ENCODE measurements at regions not wholly inside any gene's neighbourhood (a gene's known extent, or its start where the extent isn't known, plus 50 kb on each side); places are given as distances from the start of the nearest gene placed in this dataset.

GRCh38 chr14:58738189-58738836 is 100.6 kb downstream of the DACT1 start:
- no peak overlapping the region for H3K9ac ChIP-seq (ENCODE audit: low read length in 3 of 3)
- H3K9me3 ChIP-seq (ENCODE audit: control insufficient read depth in 2 of 3, insufficient read depth in 1 of 3, low read length in 3 of 3): no peaks in the 10 kb centered on the region
- no peaks in the 10 kb centered on the region for H3K4me1 ChIP-seq (ENCODE audit: control insufficient read depth in 2 of 3, insufficient read depth in 2 of 3, low read depth in 1 of 3, low read length in 3 of 3)
- H3K27ac ChIP-seq (ENCODE audit: low read depth in 2 of 2, low read length in 2 of 2): no peak overlapping the region
- intact Hi-C loops (cut with DNase I): no loop called here
- DNase-seq: no peak
- TF ChIP-seq, protein P1, sequence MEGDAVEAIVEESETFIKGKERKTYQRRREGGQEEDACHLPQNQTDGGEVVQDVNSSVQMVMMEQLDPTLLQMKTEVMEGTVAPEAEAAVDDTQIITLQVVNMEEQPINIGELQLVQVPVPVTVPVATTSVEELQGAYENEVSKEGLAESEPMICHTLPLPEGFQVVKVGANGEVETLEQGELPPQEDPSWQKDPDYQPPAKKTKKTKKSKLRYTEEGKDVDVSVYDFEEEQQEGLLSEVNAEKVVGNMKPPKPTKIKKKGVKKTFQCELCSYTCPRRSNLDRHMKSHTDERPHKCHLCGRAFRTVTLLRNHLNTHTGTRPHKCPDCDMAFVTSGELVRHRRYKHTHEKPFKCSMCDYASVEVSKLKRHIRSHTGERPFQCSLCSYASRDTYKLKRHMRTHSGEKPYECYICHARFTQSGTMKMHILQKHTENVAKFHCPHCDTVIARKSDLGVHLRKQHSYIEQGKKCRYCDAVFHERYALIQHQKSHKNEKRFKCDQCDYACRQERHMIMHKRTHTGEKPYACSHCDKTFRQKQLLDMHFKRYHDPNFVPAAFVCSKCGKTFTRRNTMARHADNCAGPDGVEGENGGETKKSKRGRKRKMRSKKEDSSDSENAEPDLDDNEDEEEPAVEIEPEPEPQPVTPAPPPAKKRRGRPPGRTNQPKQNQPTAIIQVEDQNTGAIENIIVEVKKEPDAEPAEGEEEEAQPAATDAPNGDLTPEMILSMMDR (IDR thresholded peaks at IDR 0.05; ENCODE audit: borderline replicate concordance, extremely low read depth, insufficient read depth): no peak
- FAIRE-seq: no peak
- H3K36me3 ChIP-seq (ENCODE audit: control insufficient read depth in 2 of 3, insufficient read depth in 3 of 3, low read length in 3 of 3): no peaks in the 10 kb centered on the region
- no peaks in the 10 kb centered on the region for H3K27me3 ChIP-seq (ENCODE audit: control insufficient read depth, insufficient read depth, low read length)
- H3K4me3 ChIP-seq (ENCODE audit: low read length in 3 of 3): no peak overlapping the region

DNA sequence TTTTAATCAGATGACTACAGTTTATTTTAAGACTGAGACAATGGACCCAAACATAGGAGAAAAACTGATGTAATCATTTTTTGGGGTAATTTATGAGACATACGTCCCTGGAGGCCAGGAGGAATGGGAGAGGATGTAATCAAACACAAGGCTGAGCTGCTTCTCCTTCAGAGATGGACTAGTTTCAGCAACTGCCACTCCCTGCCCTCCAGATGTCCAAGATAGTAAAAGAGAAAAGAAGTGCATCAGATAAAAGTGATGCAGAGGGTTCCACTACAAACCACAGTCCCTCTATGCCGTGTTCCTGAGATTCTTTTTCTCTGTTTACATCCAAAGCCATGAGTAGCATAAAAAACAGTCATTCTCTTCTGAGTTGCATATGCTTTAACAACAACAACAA is 101.1 kb downstream of the DACT1 start:
- FAIRE-seq (no peak), DNase-seq (no peak)
- intact Hi-C loops (cut with DNase I): no loop called here
- Histone ChIP-seq H3K27me3 (ENCODE audit: control insufficient read depth, insufficient read depth, low read length) (no peaks in the 10 kb centered on the region), H3K9ac (ENCODE audit: low read length in 3 of 3) (no peak overlapping the region), H3K9me3 (ENCODE audit: control insufficient read depth in 2 of 3, insufficient read depth in 1 of 3, low read length in 3 of 3) (no peaks in the 10 kb centered on the region), H3K4me1 (ENCODE audit: control insufficient read depth in 2 of 3, insufficient read depth in 2 of 3, low read depth in 1 of 3, low read length in 3 of 3) (no peaks in the 10 kb centered on the region), H3K27ac (ENCODE audit: low read depth in 2 of 2, low read length in 2 of 2) (no peak overlapping the region), H3K4me3 (ENCODE audit: low read length in 3 of 3) (no peak overlapping the region), H3K36me3 (ENCODE audit: control insufficient read depth in 2 of 3, insufficient read depth in 3 of 3, low read length in 3 of 3) (no peaks in the 10 kb centered on the region)
- TF ChIP-seq, protein P1 (IDR thresholded peaks at IDR 0.05; ENCODE audit: borderline replicate concordance, extremely low read depth, insufficient read depth): no peak

DNA sequence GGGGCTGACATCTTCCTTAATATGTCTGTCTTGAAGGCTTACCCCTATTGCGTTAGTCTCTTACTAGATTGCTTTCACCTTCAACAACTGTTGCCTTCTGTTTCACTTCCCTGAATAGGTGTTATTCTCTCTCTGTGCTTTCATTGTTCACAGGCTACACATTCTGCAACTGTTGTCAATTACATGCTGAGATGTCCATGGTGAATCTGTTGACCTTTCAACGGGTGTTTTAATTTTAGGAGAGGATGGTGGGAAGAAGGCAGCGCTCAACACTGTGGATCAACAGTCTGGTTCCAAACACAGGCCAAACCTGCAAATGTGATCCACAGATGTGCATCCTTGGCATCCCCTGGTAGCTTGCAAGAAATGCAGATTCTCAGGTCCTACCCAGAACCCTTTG is 101.9 kb downstream of the DACT1 start:
- TF ChIP-seq, protein P1 (IDR thresholded peaks at IDR 0.05; ENCODE audit: borderline replicate concordance, extremely low read depth, insufficient read depth): no peak
- no peak for DNase-seq
- Histone ChIP-seq H3K9ac (ENCODE audit: low read length in 3 of 3) (no peak overlapping the region), H3K9me3 (ENCODE audit: control insufficient read depth in 2 of 3, insufficient read depth in 1 of 3, low read length in 3 of 3) (no peaks in the 10 kb centered on the region), H3K4me1 (ENCODE audit: control insufficient read depth in 2 of 3, insufficient read depth in 2 of 3, low read depth in 1 of 3, low read length in 3 of 3) (no peaks in the 10 kb centered on the region), H3K27ac (ENCODE audit: low read depth in 2 of 2, low read length in 2 of 2) (no peak overlapping the region), H3K27me3 (ENCODE audit: control insufficient read depth, insufficient read depth, low read length) (no peaks in the 10 kb centered on the region), H3K4me3 (ENCODE audit: low read length in 3 of 3) (no peak overlapping the region), H3K36me3 (ENCODE audit: control insufficient read depth in 2 of 3, insufficient read depth in 3 of 3, low read length in 3 of 3) (no peaks in the 10 kb centered on the region)
- intact Hi-C loops (cut with DNase I): no loop called here
- FAIRE-seq: no peak

Data from kidney (tissue), 13 donors.